ENCODE measurements at regions not wholly inside any gene's neighbourhood (a gene's known extent, or its start where the extent isn't known, plus 50 kb on each side); places are given as distances from the start of the nearest gene placed in this dataset.

DNA sequence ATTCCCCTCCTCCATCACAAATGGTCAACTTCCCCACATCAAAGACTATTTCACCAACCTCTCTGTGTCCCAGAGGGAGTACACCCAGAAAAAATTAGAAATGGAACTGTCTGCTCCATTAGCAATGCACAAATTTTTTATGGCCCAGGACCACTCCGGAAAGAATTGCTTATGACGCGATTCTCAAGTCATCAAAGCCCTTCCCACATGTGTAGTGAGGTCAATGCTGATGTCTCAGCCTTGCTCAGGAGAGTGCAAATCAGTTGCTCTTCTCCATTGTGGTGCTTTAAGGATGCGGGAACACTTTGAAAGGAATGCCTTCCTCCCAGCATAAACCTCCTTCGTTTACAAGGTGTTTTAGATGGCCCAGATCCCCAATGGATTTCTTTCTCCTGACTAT lies 518.3 kb downstream of the PPARGC1A start:
- TF ChIP-seq, protein P1, sequence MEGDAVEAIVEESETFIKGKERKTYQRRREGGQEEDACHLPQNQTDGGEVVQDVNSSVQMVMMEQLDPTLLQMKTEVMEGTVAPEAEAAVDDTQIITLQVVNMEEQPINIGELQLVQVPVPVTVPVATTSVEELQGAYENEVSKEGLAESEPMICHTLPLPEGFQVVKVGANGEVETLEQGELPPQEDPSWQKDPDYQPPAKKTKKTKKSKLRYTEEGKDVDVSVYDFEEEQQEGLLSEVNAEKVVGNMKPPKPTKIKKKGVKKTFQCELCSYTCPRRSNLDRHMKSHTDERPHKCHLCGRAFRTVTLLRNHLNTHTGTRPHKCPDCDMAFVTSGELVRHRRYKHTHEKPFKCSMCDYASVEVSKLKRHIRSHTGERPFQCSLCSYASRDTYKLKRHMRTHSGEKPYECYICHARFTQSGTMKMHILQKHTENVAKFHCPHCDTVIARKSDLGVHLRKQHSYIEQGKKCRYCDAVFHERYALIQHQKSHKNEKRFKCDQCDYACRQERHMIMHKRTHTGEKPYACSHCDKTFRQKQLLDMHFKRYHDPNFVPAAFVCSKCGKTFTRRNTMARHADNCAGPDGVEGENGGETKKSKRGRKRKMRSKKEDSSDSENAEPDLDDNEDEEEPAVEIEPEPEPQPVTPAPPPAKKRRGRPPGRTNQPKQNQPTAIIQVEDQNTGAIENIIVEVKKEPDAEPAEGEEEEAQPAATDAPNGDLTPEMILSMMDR (IDR thresholded peaks at IDR 0.05; ENCODE audit: low read depth, low read length, poor library complexity, severe bottlenecking), result no peak
- no peak for TF ChIP-seq EZH2phosphoT487 (IDR thresholded peaks at IDR 0.05; ENCODE audit: borderline replicate concordance, low read length)
